HFF-Myc (cell line): ENCODE measurements at regions not wholly inside any gene's neighbourhood (a gene's known extent, or its start where the extent isn't known, plus 50 kb on each side); places are given as distances from the start of the nearest gene placed in this dataset.
"Not testable (repeated sequence)": the region's sequence is repeated elsewhere in the genome, so short reads cannot be mapped to it uniquely, and the experiment has no call there.

Experiments used
- DNase-seq: peaks from one replicate; pipeline ENCODE4 v3.0.0-alpha.2; 2011; ENCODE audit warnings: low read depth; ENCODE audit errors: extremely low read depth
- H3K4me3 ChIP-seq: replicated peaks from 2 replicates; pipeline ENCODE4 v1.5.1; 2011; ENCODE audit warnings: low read depth, mild to moderate bottlenecking, control low read depth, low read length
- CTCF ChIP-seq: IDR thresholded peaks from 2 replicates; pipeline ENCODE4 v1.5.1; 2012; ENCODE audit warnings: mild to moderate bottlenecking, low read depth, low read length, control low read depth; ENCODE audit errors: missing control alignments

- not testable (repeated sequence) for H3K4me3 ChIP-seq, DNase-seq
Measured at GRCh38 chr2:161513295-161514032, 97.4 kb downstream of the TBR1 start.

- DNase-seq: no peak
- H3K4me3 ChIP-seq: no peak overlapping the region
Measured at GRCh38 chr2:161522796-161523195, 101.4 kb upstream of the SLC4A10 start.

DNA sequence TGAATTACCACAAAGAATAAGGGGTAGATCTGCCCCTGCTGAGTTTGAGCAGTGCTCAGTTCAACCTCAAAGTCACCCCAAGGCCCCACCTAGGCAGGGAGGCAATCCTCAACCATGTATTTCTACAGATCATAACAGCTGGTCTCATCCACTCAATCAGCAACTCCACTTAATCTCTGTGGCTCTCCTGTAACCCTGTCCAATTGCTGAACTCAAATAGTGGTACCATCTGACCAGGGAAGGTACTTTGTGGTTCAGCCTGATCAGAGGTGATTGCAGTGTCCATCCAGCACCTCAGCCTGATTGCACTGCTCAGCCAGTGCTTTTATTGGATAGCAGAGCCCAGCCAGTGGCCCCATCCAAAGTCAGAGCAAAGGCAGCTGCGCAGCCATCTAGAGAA lies 91.0 kb upstream of the SLC4A10 start:
- DNase-seq: no peak
- no peak overlapping the region for H3K4me3 ChIP-seq
- no peak for TF ChIP-seq CTCF

More at GRCh38 chr2:161522796-161523195, 101.4 kb upstream of the SLC4A10 start:
- TF ChIP-seq CTCF: no peak

DNA sequence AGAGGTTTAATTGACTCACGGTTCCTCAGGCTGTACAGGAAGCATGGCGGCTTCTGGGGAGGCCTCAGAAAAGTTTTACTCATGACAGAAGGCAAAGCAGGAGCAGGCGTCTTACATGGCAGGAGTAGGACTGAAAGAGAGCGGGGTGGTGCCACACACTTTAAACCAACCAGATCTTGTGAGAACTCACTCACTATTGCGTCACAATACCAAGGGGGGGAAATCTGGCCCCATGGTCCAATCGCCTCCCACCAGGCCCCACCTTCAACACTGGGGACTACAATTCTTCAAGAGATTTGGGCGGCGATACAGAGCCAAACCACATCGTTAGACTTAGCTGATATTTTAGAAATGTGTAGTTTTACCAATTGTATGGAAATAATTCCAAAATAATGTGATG lies 77.6 kb upstream of the SLC4A10 start:
- H3K4me3 ChIP-seq: no peak overlapping the region
- TF ChIP-seq CTCF: no peak
- DNase-seq: no peak

DNA sequence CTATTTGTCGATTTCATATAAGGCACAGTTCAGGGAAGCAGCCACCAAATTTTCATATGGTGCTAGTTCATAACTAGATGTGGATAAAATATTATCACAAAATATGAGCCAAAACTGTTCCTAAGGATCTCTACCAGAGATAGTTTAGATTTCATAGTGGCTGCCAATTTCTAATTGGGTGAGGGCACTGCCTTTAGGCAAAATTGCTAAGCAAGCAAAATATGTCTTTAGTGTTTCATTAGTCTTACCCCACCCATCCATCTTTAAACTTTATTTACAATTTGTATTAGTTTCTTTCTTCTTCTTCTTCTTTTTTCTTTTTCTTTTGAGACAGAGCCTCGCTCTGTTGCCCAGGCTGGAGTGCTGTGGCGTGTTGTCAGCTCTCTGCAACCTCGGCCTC lies 77.1 kb upstream of the SLC4A10 start:
- no peak overlapping the region for H3K4me3 ChIP-seq
- no peak for TF ChIP-seq CTCF
- no peak for DNase-seq

DNA sequence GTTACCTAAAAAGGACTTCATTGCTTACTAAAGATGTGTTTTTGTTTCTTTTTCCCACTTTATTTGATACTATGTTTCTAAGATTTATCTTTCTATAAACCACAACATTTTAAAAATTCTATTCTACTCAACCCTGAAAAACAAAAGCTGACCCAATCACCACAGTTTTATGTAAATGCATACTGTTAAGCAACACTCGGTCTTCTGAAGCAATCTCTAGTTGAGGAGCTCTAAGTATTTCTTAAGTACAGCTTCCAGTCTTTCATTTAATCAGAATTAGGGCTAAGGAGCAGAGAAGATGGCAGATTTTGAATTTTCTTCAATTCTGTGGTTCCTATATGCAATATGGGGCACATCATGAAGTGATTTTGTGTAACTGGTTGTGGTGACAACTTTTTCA lies 72.2 kb upstream of the SLC4A10 start:
- no peak overlapping the region for H3K4me3 ChIP-seq
- no peak for TF ChIP-seq CTCF
- no peak for DNase-seq

GRCh38 chr2:161555826-161556225 lies 68.4 kb upstream of the SLC4A10 start:
- no peak for TF ChIP-seq CTCF
- no peak for DNase-seq
- H3K4me3 ChIP-seq: no peak overlapping the region
